Stomach smooth muscle (tissue), 2 donors: ENCODE measurements at regions not wholly inside any gene's neighbourhood (a gene's known extent, or its start where the extent isn't known, plus 50 kb on each side); places are given as distances from the start of the nearest gene placed in this dataset.

ENCODE experiments used
- H3K27ac ChIP-seq: one replicate; pipeline ENCODE4 v1.7.0; 2013; ENCODE audit warnings: mild to moderate bottlenecking, low read length, inconsistent platforms
- H3K27me3 ChIP-seq, 2 donors: one replicate each; pipeline ENCODE4 v1.7.0; 2013; ENCODE audit warnings: low read length in 2 of 2; ENCODE audit not compliant: insufficient read depth in 2 of 2, control insufficient read depth in 1 of 2
- H3K36me3 ChIP-seq, 2 donors: one replicate each; pipeline ENCODE4 v1.7.0; 2013; ENCODE audit warnings: low read length in 2 of 2; ENCODE audit not compliant: control insufficient read depth in 2 of 2, insufficient read depth in 2 of 2
- H3K4me1 ChIP-seq: one replicate; pipeline ENCODE4 v1.7.0; 2013; ENCODE audit warnings: low read length; ENCODE audit not compliant: control insufficient read depth, insufficient read depth
- H3K4me3 ChIP-seq, 2 donors: one replicate each; pipeline ENCODE4 v1.7.0; 2013; ENCODE audit warnings: low read length in 2 of 2
- H3K9ac ChIP-seq, 2 donors: one replicate each; pipeline ENCODE4 v1.7.0; 2013; ENCODE audit warnings: low read length in 2 of 2, mild to moderate bottlenecking in 1 of 2
- H3K9me3 ChIP-seq, 2 donors: one replicate each; pipeline ENCODE4 v1.7.0; 2013; ENCODE audit warnings: low read length in 2 of 2; ENCODE audit not compliant: control insufficient read depth in 2 of 2
- donor health status: healthy.
- donor health status: Pancreatic carcinoma.

DNA sequence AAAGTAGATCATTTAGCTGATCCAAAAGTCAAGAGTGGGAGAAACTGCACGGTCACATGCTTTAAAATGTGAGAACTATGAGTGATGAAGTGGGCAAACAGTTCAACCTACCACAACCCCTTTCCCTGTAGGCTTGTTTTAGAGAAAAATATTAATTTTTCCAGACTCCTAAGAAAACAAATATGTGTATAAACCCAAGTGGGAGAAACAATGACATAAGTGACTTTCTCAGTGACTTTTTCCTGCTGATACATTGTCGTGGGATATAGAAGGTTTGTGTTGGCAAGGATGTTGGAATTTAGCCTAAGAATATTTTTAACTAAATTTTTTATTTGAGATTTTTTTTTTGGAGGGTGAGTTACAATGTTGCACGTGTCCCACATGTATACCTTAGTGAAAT is 321.7 kb downstream of the FIGN start:
- Histone ChIP-seq H3K4me3 (no peak overlapping the region), H3K27ac (no peak overlapping the region), H3K4me1 (no peaks in the 10 kb centered on the region), H3K9me3 (no peaks in the 10 kb centered on the region), H3K27me3 (no peaks in the 10 kb centered on the region), H3K36me3 (no peaks in the 10 kb centered on the region), H3K9ac (no peak overlapping the region)

DNA sequence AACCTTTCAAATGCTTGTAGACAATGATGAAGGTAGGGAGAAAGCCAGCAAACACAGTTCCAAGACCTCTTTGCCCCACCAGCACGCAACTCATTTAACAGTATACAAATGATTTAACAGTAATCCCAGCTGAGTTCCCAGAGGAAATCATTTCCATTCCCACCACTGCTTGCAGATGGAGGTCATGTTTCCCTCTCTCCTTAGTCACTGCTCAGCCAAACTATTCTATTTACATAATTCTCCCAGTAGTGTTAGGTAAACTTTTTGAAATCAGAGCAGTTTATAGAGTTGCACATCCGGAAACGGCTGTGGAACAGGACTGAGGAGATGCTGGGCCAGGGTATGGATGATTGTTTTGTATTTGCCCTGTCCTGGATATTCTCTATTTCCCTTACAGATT is 328.5 kb downstream of the FIGN start:
- H3K4me1 ChIP-seq: no peaks in the 10 kb centered on the region
- H3K4me3 ChIP-seq: no peak overlapping the region
- H3K9ac ChIP-seq: no peak overlapping the region
- no peaks in the 10 kb centered on the region for H3K9me3 ChIP-seq
- no peaks in the 10 kb centered on the region for H3K27me3 ChIP-seq
- no peaks in the 10 kb centered on the region for H3K36me3 ChIP-seq
- no peak overlapping the region for H3K27ac ChIP-seq

DNA sequence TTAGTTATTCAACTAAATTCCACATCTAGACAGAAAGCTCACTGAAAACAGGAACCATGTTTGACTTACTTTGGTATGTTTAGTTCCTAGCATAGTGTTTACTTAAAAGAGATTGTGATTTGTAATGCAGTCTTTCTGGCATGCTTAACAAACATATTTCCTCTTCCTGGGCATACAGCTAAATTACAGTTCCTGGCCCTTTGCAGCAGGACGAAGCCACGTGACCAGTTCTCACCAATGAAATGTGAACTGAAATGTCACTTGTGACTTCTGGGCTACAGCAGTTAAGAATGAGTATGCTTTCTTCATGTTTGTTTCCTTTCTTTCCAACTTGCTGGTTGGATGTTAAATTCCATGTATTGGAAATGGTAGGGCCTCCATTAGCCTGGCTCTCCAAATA is 330.5 kb downstream of the FIGN start:
- no peak overlapping the region for H3K9ac ChIP-seq
- H3K4me3 ChIP-seq: no peak overlapping the region
- H3K27ac ChIP-seq: no peak overlapping the region
- no peaks in the 10 kb centered on the region for H3K27me3 ChIP-seq
- no peaks in the 10 kb centered on the region for H3K36me3 ChIP-seq
- H3K4me1 ChIP-seq: no peaks in the 10 kb centered on the region
- no peaks in the 10 kb centered on the region for H3K9me3 ChIP-seq

DNA sequence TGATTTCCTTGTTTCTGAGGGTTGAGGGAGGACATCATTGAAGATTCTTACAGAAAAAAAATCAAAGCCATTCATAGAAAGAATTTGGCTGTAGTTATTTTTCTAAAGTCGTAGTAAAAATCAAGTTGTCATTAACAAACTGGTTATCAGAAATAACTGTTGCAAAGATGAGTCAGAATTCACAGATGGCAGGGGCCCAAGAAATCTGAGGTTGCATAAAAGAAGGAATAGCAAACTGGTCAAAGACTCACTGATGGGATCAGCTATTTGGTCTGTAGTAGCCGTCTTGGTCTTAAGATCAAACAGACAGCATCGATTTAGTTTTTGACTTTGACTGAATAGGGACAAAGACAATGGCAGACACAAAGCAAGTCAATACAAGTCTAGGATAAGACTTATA is 334.3 kb downstream of the FIGN start:
- Histone ChIP-seq H3K36me3 (no peaks in the 10 kb centered on the region), H3K27me3 (no peaks in the 10 kb centered on the region), H3K9me3 (no peaks in the 10 kb centered on the region), H3K27ac (no peak overlapping the region), H3K4me3 (no peak overlapping the region), H3K9ac (no peak overlapping the region), H3K4me1 (no peaks in the 10 kb centered on the region)

DNA sequence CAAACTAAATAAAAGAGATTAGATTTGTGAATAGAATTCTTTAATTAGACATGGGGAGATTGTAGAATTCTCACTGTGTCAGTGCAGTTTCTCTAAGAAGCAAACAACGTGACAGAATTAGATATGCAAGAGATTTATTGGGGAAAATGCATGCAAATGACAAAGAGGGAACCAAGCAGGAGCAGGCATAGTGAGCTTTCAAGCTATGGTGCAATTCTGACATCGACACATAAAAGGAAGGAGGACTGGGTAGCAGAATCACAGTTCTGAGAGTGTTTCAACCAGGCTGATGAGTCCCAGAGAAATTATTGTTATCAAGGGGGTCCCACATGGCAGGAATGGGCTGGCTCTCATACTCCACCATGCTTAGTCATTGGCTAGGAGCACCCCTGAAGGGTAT is 338.4 kb downstream of the FIGN start:
- H3K4me3 ChIP-seq: no peak overlapping the region

DNA sequence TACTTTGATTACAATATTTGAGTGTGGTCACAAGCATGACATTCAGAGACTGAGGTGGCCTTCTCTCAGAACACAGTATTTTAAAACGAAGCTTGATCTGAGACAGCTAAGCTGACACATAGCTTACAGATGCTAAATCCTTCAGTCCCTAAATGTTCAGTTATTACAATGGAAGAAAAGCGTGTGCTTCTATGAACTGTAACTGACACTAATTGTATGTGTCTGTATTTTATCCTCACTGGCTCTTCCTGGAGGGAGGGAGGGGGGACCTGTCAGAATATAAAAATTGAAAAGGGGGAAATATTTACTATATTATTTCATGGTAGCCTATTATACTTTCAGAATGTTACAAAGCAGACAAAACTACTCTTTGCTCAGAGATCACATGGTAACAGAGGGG is 340.2 kb downstream of the FIGN start:
- no peaks in the 10 kb centered on the region for H3K4me1 ChIP-seq
- H3K36me3 ChIP-seq: no peaks in the 10 kb centered on the region
- H3K9me3 ChIP-seq: no peaks in the 10 kb centered on the region
- H3K4me3 ChIP-seq: no peak overlapping the region
- H3K27me3 ChIP-seq: no peaks in the 10 kb centered on the region
- no peak overlapping the region for H3K9ac ChIP-seq
- no peak overlapping the region for H3K27ac ChIP-seq

More for the DNA sequence above, 338.4 kb downstream of the FIGN start:
- Histone ChIP-seq H3K9ac (no peak overlapping the region), H3K36me3 (no peaks in the 10 kb centered on the region), H3K4me1 (no peaks in the 10 kb centered on the region), H3K27ac (no peak overlapping the region), H3K9me3 (no peaks in the 10 kb centered on the region), H3K27me3 (no peaks in the 10 kb centered on the region)

DNA sequence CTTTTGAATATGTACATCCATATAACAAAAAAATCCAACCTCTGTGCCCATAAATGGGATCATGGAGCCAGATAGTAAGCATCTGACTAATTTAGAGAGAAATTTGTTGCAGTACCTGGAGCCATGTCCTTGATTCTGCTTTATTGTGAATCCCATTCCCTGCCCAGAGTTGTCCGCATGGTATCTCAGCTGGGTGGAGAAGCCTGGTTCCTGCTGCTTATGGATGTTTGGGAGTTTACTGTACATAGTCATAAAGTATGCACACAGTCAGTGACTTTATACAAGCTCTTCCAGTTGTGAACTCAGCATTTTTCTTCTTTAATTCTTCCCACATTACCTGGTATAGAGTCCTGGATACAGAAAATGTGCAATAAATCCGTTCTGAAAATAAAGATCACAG is 346.0 kb downstream of the FIGN start:
- H3K27me3 ChIP-seq: no peaks in the 10 kb centered on the region
- H3K4me3 ChIP-seq: no peak overlapping the region
- no peaks in the 10 kb centered on the region for H3K4me1 ChIP-seq
- H3K9ac ChIP-seq: no peak overlapping the region
- H3K27ac ChIP-seq: no peak overlapping the region
- H3K36me3 ChIP-seq: no peaks in the 10 kb centered on the region
- no peaks in the 10 kb centered on the region for H3K9me3 ChIP-seq

DNA sequence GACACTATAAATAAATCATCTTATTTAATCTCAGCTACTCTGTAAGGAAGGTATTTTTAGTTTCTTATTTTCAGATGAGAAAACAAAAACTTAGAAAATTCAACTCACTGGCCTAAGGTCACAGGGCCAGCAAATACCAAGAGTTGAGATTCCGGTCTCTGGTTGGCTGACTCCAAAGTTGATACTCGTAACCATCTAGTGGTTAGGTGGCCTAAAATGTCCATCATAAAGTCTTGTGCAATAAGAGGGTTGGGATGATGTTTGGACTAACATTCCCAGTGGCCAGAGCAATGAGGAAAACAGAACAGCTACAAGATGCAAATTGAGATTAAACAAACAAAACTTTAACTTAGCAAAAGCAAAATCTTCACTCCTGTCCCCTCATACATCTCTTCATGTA is 360.3 kb downstream of the FIGN start:
- Histone ChIP-seq H3K27me3 (no peaks in the 10 kb centered on the region), H3K9me3 (no peaks in the 10 kb centered on the region), H3K27ac (no peak overlapping the region), H3K4me3 (no peak overlapping the region), H3K36me3 (no peaks in the 10 kb centered on the region), H3K4me1 (no peaks in the 10 kb centered on the region), H3K9ac (no peak overlapping the region)

DNA sequence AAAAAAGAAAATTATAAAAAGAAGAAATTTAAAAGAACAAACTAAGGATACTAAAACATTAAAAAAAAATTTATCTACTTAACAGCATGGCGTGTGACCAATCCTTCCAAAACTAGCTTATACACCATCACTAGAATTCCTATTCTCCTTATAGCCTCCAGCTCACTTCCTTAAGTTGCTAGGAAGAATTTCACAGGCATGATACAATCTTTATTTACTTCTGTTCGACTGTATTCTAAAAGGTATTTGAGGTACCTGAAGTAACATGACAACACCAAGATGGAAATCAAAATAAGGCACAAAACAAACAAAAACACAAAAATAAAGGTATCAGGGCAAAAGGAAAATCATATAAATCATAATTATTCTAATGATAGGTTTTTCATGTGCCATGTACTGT is 360.7 kb downstream of the FIGN start:
- no peaks in the 10 kb centered on the region for H3K4me1 ChIP-seq
- H3K9ac ChIP-seq: no peak overlapping the region
- H3K9me3 ChIP-seq: no peaks in the 10 kb centered on the region
- no peak overlapping the region for H3K27ac ChIP-seq
- H3K36me3 ChIP-seq: no peaks in the 10 kb centered on the region
- no peaks in the 10 kb centered on the region for H3K27me3 ChIP-seq
- H3K4me3 ChIP-seq: no peak overlapping the region

DNA sequence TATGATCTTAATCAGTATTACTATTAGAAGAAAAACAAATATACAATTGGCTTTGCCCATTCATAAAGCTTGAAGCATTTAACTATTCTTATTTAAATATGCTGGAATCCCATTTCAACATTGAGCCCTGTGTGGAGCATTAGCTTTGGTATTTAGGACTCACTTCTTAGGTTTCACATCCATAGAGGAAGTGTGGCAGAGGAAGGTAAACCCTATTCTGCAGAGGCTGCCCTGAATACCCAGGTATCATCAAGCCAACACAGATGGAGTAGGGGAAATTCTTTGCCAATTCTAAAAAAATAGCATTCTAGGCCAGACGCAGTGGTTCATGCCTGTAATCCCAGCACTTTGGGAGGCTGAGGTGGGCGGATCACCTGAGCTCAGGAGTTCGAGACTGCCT is 361.5 kb downstream of the FIGN start:
- Histone ChIP-seq H3K4me3 (no peak overlapping the region), H3K9ac (no peak overlapping the region), H3K4me1 (no peaks in the 10 kb centered on the region), H3K27ac (no peak overlapping the region), H3K27me3 (no peaks in the 10 kb centered on the region), H3K36me3 (no peaks in the 10 kb centered on the region), H3K9me3 (no peaks in the 10 kb centered on the region)

DNA sequence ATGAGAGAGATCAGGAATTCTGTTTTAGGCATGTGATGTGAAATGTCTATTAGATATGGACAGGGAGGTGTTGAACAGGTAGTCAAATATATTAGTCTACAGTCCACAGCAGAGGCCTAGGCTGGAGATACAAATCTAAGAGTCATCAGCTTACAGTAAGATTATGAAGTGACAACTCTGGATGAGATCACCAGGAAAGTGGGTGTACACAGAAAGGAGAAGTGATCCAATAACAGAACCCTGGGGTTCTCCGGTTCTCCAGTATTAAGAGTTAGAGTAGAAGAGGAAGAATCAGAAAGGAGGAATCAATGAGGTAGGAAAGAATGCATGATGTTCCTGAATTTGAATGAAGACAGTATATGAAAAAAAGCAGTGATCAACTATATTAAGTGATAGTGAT is 362.3 kb downstream of the FIGN start:
- Histone ChIP-seq H3K9ac (no peak overlapping the region), H3K27me3 (no peaks in the 10 kb centered on the region), H3K36me3 (no peaks in the 10 kb centered on the region), H3K4me1 (no peaks in the 10 kb centered on the region), H3K4me3 (no peak overlapping the region), H3K27ac (no peak overlapping the region), H3K9me3 (no peaks in the 10 kb centered on the region)
